BJ (cell line): ENCODE measurements at regions not wholly inside any gene's neighbourhood (a gene's known extent, or its start where the extent isn't known, plus 50 kb on each side); places are given as distances from the start of the nearest gene placed in this dataset.
"Not testable (repeated sequence)": the region's sequence is repeated elsewhere in the genome, so short reads cannot be mapped to it uniquely, and the experiment has no call there.

ENCODE experiments used
- CTCF ChIA-PET: fragments of 350-600 bp; formaldehyde crosslinking; extraction: SDS; loops from one replicate; lab custom pipeline; 2021; ENCODE audit warnings: antibody characterized with exemption, inconsistent platforms; lab: Yijun Ruan, JAX
- POLR2A ChIA-PET: fragments of 300-600 bp; sonication (Branson Sonifier 250); formaldehyde crosslinking; extraction: SDS; loops from one replicate; lab custom pipeline; 2021; ENCODE audit warnings: antibody characterized with exemption; lab: Charles Lee
- DNase-seq: peaks from one replicate; pipeline ENCODE4 v3.0.0-alpha.2; 2011; ENCODE audit warnings: low read depth
- H3K27me3 ChIP-seq: 2 replicates; pipeline ENCODE4 v1.6.0; 2011; ENCODE audit warnings: low read length; ENCODE audit not compliant: control insufficient read depth, insufficient read depth
- H3K36me3 ChIP-seq: 2 replicates; pipeline ENCODE4 v1.5.1; 2011; ENCODE audit warnings: low read length; ENCODE audit not compliant: control insufficient read depth, insufficient read depth
- H3K4me3 ChIP-seq: 2 replicates; pipeline ENCODE4 v1.5.1; 2011; ENCODE audit warnings: low read depth, mild to moderate bottlenecking, control low read depth, low read length
- CTCF ChIP-seq: IDR thresholded peaks from 2 replicates; pipeline ENCODE4 v1.5.1; 2011; ENCODE audit warnings: low read depth, mild to moderate bottlenecking, control low read depth, inconsistent platforms, low read length, moderate library complexity; ENCODE audit not compliant: insufficient read depth

GRCh38 chr5:86716121-86716520 lies 98.4 kb downstream of the COX7C start:
- POLR2A ChIA-PET: no interaction called here
- no peak overlapping the region for H3K4me3 ChIP-seq
- CTCF ChIA-PET: no interaction called here
- no peaks in the 10 kb centered on the region for H3K36me3 ChIP-seq
- no peaks in the 10 kb centered on the region for H3K27me3 ChIP-seq
- TF ChIP-seq CTCF: no peak
- no peak for DNase-seq

GRCh38 chr5:86731319-86732117 lies 113.8 kb downstream of the COX7C start:
- H3K36me3 ChIP-seq, H3K4me3 ChIP-seq, POLR2A ChIA-PET, CTCF ChIA-PET, DNase-seq, H3K27me3 ChIP-seq: not testable (repeated sequence)

GRCh38 chr5:86735370-86735769 lies 117.6 kb downstream of the COX7C start:
- Histone ChIP-seq H3K4me3 (no peak overlapping the region), H3K27me3 (no peaks in the 10 kb centered on the region), H3K36me3 (no peaks in the 10 kb centered on the region)
- ChIA-PET POLR2A (no interaction called here), CTCF (no interaction called here)
- DNase-seq: no peak
- TF ChIP-seq CTCF: no peak

- POLR2A ChIA-PET: no interaction called here
- no peak for TF ChIP-seq CTCF
- CTCF ChIA-PET: no interaction called here
Observed at GRCh38 chr5:86737579-86737978, 119.8 kb downstream of the COX7C start.

GRCh38 chr5:86748538-86749105 lies 130.9 kb downstream of the COX7C start:
- no peak for DNase-seq
- TF ChIP-seq CTCF: no peak

More at GRCh38 chr5:86737579-86737978, 119.8 kb downstream of the COX7C start:
- no peaks in the 10 kb centered on the region for H3K27me3 ChIP-seq
- no peak overlapping the region for H3K4me3 ChIP-seq
- no peaks in the 10 kb centered on the region for H3K36me3 ChIP-seq
- DNase-seq: no peak

More at GRCh38 chr5:86748538-86749105, 130.9 kb downstream of the COX7C start:
- H3K4me3 ChIP-seq: no peak overlapping the region
- no peaks in the 10 kb centered on the region for H3K27me3 ChIP-seq
- H3K36me3 ChIP-seq: no peaks in the 10 kb centered on the region
- ChIA-PET CTCF (no interaction called here), POLR2A (no interaction called here)
